DOHH2 (cell line): ENCODE measurements at regions not wholly inside any gene's neighbourhood (a gene's known extent, or its start where the extent isn't known, plus 50 kb on each side); places are given as distances from the start of the nearest gene placed in this dataset.

ENCODE experiments used
- H3F3A ChIP-seq: fragments of 200-600 bp; sonication (generic), shearing (Covaris generic); 2 replicates; pipeline ENCODE4 v1.6.0; 2016; ENCODE audit warnings: antibody characterized with exemption, mild to moderate bottlenecking; ENCODE audit not compliant: control insufficient read depth, insufficient read depth
- H3K27ac ChIP-seq: fragments of 200-600 bp; sonication (generic); 2 replicates; pipeline ENCODE4 v1.5.1; 2014; ENCODE audit warnings: low read depth, mild to moderate bottlenecking, low read length, moderate library complexity
- H3K27me3 ChIP-seq: fragments of 200-600 bp; sonication (generic); 2 replicates; pipeline ENCODE4 v1.6.1; 2014; ENCODE audit warnings: mild to moderate bottlenecking, low read length, mixed read lengths; ENCODE audit not compliant: control insufficient read depth
- H3K36me3 ChIP-seq: fragments of 200-600 bp; sonication (generic); 2 replicates; pipeline ENCODE4 v1.6.1; 2014; ENCODE audit warnings: mild to moderate bottlenecking, low read length, moderate library complexity, mixed read lengths; ENCODE audit not compliant: control insufficient read depth
- H3K4me1 ChIP-seq: fragments of 200-600 bp; sonication (generic); 2 replicates; pipeline ENCODE4 v1.6.1; 2014; ENCODE audit warnings: mild to moderate bottlenecking, low read length, mixed read lengths; ENCODE audit not compliant: control insufficient read depth
- H3K4me2 ChIP-seq: fragments of 200-600 bp; sonication (generic); 2 replicates; pipeline ENCODE4 v1.6.0; 2014; ENCODE audit warnings: mild to moderate bottlenecking, low read length, moderate library complexity
- H3K4me3 ChIP-seq: fragments of 200-600 bp; sonication (generic); 2 replicates; pipeline ENCODE4 v1.5.1; 2014; ENCODE audit warnings: mild to moderate bottlenecking, low read length, mixed read lengths
- H3K79me2 ChIP-seq: fragments of 200-600 bp; sonication (generic); 2 replicates; pipeline ENCODE4 v1.6.1; 2014; ENCODE audit warnings: mild to moderate bottlenecking, low read length, mixed read lengths; ENCODE audit not compliant: control insufficient read depth
- H3K9me2 ChIP-seq: fragments of 200-600 bp; sonication (generic); replicated peaks from 2 replicates; pipeline ENCODE4 v1.6.1; 2014; ENCODE audit warnings: mild to moderate bottlenecking, low read length, mixed read lengths; ENCODE audit not compliant: control insufficient read depth
- H3K9me3 ChIP-seq: fragments of 200-600 bp; sonication (generic); 2 replicates; pipeline ENCODE4 v1.6.1; 2014; ENCODE audit warnings: antibody characterized with exemption, low read length, mixed read lengths; ENCODE audit not compliant: control insufficient read depth, insufficient read depth
- H4K20me1 ChIP-seq: fragments of 200-600 bp; sonication (generic); 2 replicates; pipeline ENCODE4 v1.6.0; 2014; ENCODE audit warnings: low read depth, mild to moderate bottlenecking, antibody characterized with exemption, low read length, moderate library complexity; ENCODE audit not compliant: control insufficient read depth, insufficient read depth
- CTCF ChIP-seq: fragments of 200-600 bp; sonication (generic); IDR thresholded peaks from one replicate; pipeline ENCODE4 v1.5.1; 2014; ENCODE audit warnings: antibody characterized with exemption, mild to moderate bottlenecking, low read depth, low read length; ENCODE audit not compliant: poor library complexity, severe bottlenecking
- EZH2phosphoT487 ChIP-seq: fragments of 200-600 bp; sonication (generic); IDR thresholded peaks from 2 replicates; pipeline ENCODE4 v1.6.1; 2017; ENCODE audit warnings: borderline replicate concordance, mild to moderate bottlenecking, antibody characterized with exemption, low read length, moderate library complexity, mixed read lengths

GRCh38 chr2:238963161-238963970 lies 115.5 kb downstream of the TWIST2 start:
- no peak for TF ChIP-seq EZH2phosphoT487
- no peak for TF ChIP-seq CTCF
- Histone ChIP-seq H3F3A (no peaks in the 10 kb centered on the region), H3K4me2 (no peak overlapping the region), H3K27ac (no peak overlapping the region), H3K9me2 (no peaks in the 10 kb centered on the region), H4K20me1 (no peaks in the 10 kb centered on the region), H3K4me1 (no peaks in the 10 kb centered on the region), H3K4me3 (no peak overlapping the region), H3K27me3 (no peaks in the 10 kb centered on the region), H3K36me3 (no peaks in the 10 kb centered on the region), H3K9me3 (no peaks in the 10 kb centered on the region; the same call in 1 of the 2 replicates), H3K79me2 (no peaks in the 10 kb centered on the region)

GRCh38 chr2:238963971-238964328 lies 116.1 kb downstream of the TWIST2 start:
- H3K4me3 ChIP-seq: no peak overlapping the region
- H3K9me2 ChIP-seq: no peaks in the 10 kb centered on the region
- H4K20me1 ChIP-seq: no peaks in the 10 kb centered on the region
- no peak overlapping the region for H3K4me2 ChIP-seq
- H3K27me3 ChIP-seq: no peaks in the 10 kb centered on the region
- H3F3A ChIP-seq: no peaks in the 10 kb centered on the region
- H3K79me2 ChIP-seq: no peaks in the 10 kb centered on the region
- no peak for TF ChIP-seq CTCF
- TF ChIP-seq EZH2phosphoT487: no peak
- H3K27ac ChIP-seq: no peak overlapping the region
- H3K9me3 ChIP-seq: no peaks in the 10 kb centered on the region; the same call in 1 of the 2 replicates
- no peaks in the 10 kb centered on the region for H3K36me3 ChIP-seq
- H3K4me1 ChIP-seq: no peaks in the 10 kb centered on the region

- no peaks in the 10 kb centered on the region for H3K79me2 ChIP-seq
- H4K20me1 ChIP-seq: no peaks in the 10 kb centered on the region
- H3K27ac ChIP-seq: no peak overlapping the region
- H3K27me3 ChIP-seq: no peaks in the 10 kb centered on the region
- no peaks in the 10 kb centered on the region; the same call in 1 of the 2 replicates for H3K9me3 ChIP-seq
- no peaks in the 10 kb centered on the region for H3K9me2 ChIP-seq
- TF ChIP-seq CTCF (no peak), EZH2phosphoT487 (no peak)
- no peaks in the 10 kb centered on the region for H3F3A ChIP-seq
- H3K4me1 ChIP-seq: no peaks in the 10 kb centered on the region
- no peak overlapping the region for H3K4me3 ChIP-seq
- no peak overlapping the region for H3K4me2 ChIP-seq
- H3K36me3 ChIP-seq: no peaks in the 10 kb centered on the region
Observed at GRCh38 chr2:238964544-238965067, 116.7 kb downstream of the TWIST2 start.
